DMS 273 (cell line): ENCODE measurements at regions not wholly inside any gene's neighbourhood (a gene's known extent, or its start where the extent isn't known, plus 50 kb on each side); places are given as distances from the start of the nearest gene placed in this dataset.

Experiments
- DNase-seq: peaks from one replicate; lab custom pipeline; 2025; ENCODE audit not compliant: unreplicated experiment; lab: John Stamatoyannopoulos, UW

DNA sequence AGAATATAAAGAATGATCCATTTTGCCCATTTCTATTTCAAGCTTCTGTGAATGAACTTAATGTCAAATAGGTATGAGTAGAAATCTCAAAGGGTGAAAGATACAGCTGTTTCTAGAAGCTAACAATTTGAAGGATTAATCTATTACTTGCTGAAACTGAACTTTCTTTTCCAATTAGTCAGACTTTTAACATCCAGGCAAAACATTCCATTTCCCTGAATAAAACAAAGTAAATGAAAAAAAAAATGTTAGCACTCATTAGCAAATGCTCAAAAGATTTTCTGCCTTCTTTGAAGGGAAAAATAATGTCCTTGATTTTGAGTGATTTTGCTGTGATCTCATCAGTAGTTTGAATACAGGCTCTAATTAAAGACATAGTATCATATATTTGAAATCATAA lies 447.6 kb upstream of the PRMT6 start:
- DNase-seq: no peak

DNA sequence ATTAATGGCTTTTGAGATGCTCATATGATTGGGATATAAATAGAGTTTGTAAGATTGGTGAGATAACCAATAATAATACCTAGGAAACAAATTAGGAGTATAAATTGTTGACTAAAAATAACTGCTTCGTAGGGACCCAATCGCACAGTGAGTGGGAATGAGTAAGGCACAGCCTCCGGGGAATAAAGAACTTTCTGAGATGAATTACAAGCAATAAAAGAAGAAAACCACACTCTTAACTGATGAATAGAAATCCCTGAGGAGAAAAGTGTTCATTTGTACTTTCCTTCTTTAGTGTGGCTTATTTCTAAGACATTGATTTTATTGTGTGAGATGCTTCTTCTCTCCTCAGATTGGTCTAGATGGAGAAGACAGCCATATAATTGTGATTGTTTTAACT lies 443.4 kb upstream of the PRMT6 start:
- DNase-seq: no peak

DNA sequence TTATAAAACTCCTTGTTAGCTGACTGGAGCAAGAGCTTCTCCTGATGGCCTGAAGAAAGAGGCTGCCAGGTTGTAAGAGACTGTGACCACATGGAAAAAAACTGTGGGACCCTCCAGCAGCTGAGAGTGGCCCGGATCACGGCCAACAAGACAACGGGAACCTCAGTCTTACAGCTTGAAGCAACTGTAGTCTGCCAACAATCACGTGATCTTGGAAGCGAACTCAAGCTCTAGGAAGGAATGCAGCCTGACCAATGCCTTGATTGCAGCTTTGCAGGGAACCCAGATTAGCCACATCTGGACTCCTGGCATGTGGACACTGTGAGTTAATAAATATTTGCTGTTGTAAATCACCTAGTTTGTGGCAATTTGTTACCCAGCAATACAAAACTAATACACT lies 442.6 kb upstream of the PRMT6 start:
- no peak for DNase-seq

DNA sequence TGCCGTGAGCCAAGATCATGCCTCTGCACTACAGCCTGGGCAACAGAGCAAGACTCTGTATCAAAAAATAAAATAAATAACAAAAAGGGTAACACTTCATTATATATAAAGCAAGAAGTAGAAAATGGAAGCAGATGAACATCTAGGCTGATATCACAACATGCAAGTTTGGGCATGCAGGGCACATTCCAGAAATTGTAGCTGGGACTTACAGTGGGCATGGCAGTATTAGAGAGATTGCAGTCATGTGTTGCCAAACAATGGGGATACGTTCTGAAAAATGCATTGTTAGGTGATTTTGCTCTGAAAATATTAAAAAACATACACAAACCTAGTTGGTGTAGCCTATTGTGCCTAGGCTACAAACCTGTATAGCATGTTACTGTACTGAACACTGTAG lies 441.0 kb upstream of the PRMT6 start:
- no peak for DNase-seq

DNA sequence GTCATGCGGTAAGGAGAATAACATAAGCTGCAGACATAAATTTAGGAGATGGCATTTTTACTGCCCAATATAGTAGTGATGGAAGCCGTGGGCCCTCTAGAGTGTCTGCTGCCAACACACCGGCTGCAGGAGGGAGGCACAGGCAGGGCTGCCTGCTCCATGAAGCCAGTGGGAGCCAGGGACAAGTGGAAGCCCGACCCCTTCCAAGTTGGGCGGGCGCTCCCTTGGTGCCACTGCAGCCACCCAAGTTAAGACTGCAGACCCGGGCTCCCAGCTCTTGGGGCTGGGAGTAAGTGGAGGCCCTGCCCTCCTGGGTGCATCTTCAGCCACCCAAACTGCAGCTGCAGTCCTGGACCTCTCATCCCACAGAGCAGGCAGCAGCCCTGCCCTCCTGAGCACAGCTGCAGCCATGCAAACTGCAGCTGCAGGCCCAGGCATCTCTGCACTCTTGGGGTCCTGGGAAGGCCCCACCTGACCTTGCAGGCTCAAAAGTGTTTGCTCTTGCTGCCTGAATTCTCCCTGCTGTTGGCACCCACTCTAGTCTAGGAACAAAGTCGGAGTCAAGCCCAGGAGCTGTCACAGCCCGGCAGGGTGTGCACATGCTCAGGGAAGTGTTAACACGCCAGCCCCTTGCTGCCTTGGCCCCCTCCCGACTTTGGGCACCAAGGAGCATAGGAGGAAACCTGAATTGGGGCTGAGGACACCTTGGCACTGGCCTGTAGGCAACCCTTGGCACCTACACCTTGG lies 437.2 kb upstream of the PRMT6 start:
- no peak for DNase-seq

DNA sequence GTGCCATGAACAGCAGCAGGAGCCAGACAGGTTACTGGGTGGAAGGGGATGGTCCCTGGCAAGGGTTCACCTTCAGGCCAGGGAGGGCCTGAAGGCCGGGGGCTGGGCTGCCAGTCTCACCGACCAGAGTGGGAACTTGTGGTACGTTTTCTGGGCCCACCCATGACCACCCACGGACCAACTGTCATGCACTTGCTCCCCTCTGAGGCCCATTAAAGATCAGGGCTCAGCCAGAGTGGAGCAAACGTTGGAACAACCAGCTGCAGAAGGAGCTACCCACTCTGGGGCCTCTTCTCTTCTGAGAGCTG lies 436.7 kb upstream of the PRMT6 start:
- no peak for DNase-seq

DNA sequence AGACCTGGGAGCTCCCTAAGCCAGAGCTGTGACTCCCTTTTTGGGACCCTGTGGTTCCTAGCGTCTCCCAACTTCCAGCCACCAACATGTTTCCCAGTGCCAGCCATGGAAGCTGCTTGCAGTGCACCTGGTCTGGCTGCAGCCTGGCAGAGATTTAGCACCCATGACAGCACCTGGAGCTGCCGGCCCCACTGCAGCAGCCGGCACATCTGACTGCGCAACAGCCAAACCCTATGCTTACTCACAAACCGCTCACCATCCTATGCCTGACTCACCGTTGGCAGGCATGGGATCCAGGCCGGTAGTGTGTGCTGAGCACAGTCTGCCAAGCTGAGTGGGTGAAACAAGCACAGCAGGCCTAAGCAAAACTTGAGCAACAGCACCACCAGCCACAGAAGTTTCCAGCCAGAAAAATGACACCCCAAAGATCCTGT lies 435.9 kb upstream of the PRMT6 start:
- DNase-seq: no peak

DNA sequence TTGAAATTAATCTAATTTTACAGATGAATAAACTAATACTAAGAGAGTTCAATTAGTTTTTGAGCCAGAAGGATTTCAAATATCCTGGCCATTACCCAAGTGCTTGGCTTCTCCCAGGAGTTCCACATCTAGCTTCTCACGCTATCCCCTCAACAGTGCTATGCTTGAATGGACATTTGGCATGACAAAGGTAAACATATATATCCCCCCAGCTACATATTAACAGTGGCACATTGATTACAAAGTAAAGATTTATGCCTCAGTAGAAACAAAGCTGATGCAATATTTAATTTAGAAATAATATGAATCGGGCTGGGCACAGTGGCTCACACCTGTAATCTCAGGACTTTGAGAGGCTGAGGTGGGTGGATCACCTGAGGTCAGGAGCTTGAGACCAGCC lies 434.6 kb upstream of the PRMT6 start:
- DNase-seq: no peak

DNA sequence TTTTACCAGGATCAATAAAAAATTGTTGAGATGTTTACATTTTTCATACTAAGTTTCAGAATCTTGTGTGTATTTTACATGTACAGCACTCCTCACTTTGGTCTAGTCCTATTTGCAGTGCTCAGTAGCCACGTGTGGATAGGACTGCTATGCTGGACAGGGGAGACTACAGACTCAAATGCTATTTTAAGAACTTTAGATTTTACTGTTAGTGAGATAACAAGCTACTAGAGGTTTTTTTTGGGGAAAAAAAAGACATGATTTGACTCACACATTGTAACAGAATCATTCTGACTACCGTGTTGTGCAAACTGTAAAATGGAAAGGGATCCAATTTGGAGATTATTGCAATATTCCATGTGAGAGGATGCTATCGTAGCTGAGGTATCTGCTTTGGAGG lies 418.9 kb upstream of the PRMT6 start:
- no peak for DNase-seq

DNA sequence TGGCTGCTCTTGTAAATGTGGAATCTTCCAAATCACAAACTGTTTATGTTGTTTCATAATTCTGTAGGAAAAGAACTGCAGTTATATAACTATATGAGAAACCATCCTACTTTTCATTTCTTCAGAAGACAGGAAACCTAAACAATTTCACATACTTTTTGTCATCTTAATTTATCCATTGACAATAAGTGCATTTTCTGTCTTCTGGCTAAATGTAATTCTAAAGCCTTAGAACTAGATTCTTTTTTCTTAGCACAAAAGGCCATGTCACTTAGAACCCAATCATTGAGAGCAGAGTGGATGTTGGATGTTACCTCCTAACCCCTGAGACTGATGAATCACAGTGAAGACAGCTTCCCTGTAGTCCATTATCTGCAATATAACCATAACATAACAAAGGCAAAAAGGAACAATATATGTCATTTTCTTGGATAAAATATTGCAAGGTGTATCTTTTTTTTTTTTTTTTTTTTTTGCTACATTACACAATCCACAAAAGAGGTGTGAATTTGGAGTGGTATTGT lies 410.2 kb upstream of the PRMT6 start:
- DNase-seq: no peak

DNA sequence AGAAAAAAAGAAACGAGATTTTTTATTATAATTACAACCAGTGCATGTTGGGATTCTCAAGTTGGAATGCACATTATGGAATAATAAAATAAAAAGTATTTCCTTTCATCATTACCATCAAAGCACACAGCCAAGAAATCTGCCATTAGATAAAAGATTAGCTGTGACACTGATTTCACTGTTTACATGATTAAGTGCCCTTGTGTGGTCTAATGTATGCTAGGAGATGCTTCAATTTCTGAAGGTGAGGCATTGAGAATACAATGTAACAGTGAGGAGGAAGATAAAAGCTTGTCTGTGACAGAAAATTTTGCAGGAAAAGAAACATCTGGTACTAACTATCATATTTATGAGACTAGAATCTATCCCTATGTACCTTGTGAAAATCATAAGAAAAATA lies 409.7 kb upstream of the PRMT6 start:
- DNase-seq: no peak

DNA sequence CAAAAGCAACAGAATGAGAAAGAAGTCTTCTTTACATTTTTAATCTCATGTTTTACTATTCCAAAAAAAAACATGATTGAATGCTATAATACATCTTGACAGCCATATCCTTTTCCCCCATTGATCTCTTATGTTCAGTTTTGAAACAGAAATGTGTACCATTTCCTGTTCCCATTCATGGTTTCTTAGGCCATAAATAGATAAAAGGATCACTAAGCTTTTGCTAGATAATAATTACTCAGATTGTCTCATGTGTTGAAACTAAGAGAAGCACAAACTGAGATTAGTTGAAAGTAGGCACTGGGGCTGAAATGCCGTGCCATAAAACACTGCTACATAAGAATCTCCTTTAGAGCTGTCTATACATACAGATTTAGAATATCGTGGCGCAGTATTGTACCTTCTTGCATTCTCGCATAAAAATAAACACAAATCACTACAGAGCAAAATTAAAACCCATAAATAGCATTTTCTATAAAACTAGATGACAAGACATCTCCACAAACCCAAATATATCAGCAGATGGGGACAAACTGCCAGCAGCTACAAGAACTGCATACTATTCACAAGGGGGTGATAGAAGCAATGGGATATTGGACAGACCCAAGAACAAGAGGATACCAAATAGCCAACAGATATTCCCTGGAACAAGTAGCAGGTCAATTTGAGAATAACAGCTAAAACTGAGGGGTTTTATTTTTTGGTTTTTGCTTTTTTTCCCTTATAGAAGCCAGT lies 405.3 kb upstream of the PRMT6 start:
- no peak for DNase-seq

DNA sequence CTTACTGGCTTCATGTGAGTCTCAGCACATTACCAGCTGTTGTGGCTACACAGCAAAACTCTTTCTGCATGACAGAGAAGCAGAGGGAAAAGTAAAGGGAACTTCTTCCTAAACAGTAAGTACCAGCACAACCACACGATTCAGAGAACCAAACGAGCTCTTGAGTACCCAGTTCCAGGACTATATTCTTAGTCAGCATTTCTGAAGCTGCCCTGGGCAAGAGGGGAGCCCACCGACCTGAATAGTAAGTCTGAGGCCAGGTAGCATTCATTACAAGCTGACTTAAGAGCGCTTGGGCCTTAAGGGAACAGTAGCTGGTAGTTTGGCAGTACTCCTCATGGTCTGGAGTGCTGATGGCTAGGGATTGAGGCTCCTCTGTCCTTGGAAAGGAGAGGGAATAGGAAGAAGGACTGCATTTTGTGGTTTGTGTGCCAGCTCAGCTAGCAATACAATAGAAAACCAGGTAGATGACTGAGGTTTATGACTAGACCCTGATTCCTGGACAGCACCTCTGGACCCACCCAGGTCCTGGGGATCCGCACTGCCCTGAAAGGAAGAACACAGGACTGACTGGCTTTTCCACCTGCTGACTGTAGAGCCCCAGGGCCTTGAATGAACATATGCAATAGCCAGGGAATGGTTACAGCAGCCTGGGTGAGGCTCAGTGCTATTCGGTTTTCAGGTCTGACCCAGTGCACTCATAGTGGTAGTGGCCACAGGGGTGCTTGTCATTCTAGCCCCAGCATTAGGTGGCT lies 396.8 kb upstream of the PRMT6 start:
- DNase-seq: no peak

DNA sequence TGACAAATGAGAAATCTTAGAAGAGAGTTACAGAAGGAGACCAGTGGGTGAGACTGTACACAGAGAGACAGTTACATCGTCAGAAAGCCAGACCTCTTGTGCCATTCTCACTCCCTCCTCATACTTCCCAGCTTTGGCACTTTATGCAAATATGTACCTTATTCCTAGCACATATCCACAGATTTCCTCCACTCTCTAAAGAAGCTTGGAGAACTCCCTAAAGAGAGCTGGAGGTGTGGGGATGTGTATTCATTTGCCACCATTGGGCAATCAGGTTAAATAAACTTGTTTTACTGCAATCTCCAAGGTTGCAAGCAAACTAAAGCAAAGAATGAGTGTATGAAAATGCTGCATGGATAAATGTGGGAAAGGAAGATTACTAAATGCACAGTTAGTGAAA lies 380.9 kb upstream of the PRMT6 start:
- no peak for DNase-seq

DNA sequence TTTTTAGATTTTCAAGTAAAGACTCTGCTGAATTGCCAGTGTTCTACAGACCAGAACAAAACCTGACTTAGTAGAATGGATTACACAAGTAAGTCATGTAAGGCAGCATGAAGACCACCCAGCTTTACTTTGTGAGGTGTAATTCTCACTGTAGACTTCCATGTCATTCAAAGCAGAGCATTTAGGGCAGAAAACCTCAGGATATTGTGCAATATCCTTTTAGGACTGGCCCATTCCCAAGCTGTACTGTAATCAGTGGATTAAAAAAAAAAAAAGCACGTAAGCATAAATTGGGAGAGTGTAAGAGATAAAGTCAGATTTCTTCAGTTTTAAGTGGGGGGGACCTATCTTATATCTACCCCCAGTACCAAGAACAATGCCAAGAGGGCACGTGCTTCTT lies 380.5 kb upstream of the PRMT6 start:
- DNase-seq: no peak

DNA sequence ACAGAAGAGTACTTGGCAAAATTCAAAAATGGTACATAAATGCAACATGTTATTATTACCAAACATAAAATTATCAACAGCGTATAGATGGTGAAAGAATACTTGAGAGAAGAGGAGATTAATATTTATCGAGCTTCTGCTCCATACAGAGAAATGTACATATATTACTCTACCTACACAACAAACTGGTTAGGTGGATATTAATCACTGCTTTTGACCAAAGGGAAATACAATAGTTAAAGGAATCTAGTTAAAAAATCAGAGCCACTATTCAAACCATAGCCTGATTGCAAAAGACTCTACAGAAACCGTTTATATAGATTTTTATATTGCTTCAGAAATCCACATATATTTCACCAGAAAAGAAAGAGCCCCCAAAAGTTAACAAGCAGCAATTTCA lies 379.3 kb upstream of the PRMT6 start:
- no peak for DNase-seq

DNA sequence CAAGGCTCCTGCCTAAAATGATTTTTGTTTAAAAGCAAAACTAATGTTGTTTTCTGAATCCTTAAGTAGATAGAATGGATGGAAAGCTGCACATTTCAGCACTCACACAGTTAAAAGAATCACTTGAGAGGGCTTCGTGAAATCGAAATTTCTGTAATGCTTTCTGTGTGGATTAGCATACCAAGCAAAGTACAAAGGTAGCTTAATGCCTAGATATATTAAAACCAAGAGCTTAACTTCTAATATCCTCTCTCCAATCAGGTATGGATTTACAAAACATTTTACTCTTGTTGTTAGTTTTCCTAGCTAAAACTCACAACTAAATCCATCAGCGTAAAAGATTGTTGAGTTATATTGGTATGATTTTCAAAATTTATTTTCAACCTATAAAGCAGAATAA lies 378.8 kb upstream of the PRMT6 start:
- DNase-seq: no peak

DNA sequence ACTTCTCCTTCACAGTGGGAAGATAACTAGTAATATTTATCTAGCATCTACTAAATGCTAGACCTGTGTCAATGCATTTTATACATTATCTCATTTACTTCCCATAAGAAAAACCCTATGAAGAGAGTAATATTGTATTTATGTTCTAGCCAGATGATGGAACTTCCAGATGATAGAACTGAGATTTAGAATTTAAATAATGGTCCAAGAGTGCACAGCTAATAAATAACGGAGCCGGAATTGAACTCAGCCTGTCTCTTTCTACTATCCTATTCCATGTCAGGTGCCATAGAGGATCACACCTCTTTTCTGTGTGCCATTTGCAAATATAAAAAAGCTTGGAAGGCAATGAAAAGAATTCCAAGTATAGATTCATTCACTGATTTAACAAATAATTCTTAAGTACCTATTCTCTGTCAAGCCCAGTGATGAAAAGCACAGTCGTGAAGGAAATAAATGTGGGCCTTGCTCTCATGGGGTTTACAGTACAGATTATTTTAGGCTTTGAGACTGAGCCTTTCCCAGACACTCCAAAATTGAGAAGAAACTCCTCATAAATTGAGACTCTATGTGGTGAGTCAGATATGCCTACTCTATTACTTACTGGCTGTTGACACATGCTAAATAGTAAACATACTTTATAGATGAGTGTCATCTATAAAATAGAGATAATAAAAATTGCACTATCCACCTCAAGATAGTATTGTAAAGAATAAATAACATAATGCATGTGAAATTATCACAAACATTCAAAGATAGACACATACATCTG lies 378.0 kb upstream of the PRMT6 start:
- no peak for DNase-seq

DNA sequence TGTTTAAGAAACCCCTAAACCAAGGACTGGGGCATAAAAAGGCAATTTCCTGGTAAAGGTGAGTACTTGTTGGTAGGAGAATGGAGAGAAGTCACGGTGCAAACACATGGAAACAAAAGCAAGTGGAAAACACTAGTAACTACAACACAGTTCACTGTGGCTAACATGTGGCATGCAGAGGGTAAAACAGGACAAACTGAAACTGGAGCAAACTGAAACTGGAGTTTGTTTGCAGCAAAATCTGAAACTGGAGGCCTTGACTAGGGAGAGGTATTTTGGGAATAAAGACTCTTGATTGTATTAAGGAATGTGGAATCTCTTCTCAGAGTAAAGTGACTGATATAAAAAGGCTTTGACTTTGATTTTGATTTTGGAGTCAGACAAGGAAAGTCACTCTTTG lies 376.3 kb upstream of the PRMT6 start:
- DNase-seq: no peak

DNA sequence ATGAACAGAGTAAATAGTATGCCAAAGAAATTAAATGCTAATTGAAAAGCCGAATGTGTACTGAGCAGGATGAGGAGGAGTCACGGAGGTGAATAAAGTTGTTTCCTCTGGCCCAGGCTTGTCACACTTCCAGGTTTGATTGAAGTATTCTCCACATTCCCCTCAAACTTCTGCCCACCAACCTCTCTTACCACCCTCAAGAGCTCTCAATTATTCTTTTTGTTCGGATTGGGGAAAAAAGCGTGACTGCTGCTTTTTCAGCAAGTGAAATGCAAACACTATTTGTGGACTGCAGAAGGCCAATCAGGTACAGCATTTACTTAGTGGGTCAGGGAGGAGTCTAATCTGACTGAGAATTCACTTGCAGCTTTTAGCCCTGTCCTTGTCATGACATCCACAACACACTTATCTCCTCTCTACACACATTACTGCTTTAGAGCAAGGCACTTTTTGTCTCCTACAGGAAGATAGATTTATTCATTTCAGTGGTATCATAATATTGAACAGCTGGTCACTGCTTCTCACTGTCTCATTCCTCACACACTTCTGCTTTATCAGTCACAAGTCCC lies 375.6 kb upstream of the PRMT6 start:
- DNase-seq: no peak

DNA sequence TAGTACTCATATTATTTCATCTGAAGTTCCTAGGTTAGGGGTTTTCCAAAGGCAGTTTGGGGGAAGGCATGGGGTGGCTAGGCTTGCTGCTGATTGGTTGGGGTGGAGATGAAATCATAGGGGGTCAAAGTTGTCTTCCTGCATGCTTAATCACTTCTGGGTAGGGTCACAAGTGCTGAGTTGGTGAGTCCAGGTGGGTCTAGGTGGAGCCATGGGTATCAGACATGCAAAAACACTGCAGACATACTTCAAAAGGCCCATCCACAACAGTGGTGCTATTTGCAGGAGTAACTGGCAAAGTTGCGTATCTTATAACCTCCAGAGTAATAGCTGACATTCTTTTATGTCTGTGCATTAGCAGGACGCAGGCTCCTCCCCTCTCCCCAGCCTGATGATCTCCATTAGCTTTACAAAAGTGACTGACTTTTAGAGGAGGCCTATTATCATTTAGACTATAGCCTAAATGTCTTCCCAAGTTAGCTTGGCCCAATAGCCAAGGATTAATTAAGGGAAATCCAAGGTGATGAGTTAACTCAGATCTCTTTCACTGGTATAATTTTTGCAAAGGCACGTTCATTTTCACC lies 374.4 kb upstream of the PRMT6 start:
- no peak for DNase-seq
